ENCODE measurements at regions not wholly inside any gene's neighbourhood (a gene's known extent, or its start where the extent isn't known, plus 50 kb on each side); places are given as distances from the start of the nearest gene placed in this dataset.
"Not testable (repeated sequence)": the region's sequence is repeated elsewhere in the genome, so short reads cannot be mapped to it uniquely, and the experiment has no call there.

DNA sequence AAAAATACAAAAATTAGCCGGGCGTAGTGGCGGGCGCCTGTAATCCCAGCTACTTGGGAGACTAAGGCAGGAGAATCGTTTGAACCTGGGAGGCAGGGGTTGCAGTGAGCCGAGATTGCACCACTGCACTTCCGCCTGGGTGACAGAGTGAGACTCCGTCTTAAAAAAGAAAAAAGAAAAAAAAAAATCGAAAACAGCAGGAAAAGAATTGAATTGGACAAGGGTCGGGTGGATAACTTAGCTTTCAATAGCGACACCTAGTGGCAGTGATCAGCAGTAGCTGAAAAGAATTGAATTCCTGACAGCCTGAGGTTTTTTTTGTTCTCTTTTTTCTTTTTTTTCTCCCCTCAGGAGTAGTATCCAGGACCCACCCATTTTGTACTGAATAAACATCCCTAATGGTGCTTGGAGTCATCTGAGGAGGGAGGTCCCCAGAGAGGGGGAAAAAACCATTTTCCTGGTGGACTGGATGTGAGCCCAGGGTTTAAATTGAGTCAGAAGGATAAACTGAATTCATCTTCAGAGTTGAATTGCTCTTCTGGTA, 55.1 kb downstream of the CYCS start:
- Mint-ChIP-seq H3K27me3 (no peaks in the 10 kb centered on the region), H3K4me3 (no peak overlapping the region), H3K36me3 (no peaks in the 10 kb centered on the region), H3K4me1 (peaks cover 7% of the 10 kb centered on the region), H3K27ac (no peak overlapping the region), H3K9me3 (no peaks in the 10 kb centered on the region)
- peak; percentile 27 for DNase-seq

DNA sequence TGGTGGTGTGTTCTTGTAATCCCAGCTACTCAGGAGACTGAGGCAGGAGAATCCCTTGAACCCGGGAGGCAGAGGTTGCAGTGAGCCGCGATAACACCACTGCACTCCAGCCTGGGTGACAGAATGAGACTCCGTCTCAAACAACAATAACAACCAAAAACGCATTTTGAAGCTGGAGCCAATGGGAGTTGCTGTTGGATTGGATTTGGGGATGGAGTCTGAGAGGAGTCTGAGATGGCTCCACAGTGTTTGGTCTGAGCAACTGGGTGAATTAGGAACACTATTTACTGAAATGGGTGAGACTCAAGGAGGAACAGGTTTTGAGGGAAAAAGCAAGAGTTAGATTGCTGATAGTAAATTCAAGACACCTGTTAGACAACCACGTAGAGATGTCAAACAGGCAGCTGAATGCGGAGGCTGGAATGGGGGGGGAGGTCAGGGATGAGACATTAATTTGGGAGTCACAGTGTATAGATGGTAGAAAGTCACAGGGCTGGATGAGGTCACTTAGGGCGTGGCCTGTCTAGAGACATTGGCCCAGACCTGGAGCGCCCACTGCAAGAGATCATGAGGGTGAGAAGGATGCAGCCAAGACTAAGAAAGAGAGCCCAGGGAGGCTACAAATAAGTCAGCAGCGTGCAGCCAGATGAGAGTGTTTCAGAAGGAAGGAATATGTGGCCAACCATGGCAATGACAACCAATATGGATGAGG, 56.4 kb downstream of the CYCS start:
- Mint-ChIP-seq H3K27ac (no peak overlapping the region), H3K4me1 (peaks cover 5% of the 10 kb centered on the region)

DNA sequence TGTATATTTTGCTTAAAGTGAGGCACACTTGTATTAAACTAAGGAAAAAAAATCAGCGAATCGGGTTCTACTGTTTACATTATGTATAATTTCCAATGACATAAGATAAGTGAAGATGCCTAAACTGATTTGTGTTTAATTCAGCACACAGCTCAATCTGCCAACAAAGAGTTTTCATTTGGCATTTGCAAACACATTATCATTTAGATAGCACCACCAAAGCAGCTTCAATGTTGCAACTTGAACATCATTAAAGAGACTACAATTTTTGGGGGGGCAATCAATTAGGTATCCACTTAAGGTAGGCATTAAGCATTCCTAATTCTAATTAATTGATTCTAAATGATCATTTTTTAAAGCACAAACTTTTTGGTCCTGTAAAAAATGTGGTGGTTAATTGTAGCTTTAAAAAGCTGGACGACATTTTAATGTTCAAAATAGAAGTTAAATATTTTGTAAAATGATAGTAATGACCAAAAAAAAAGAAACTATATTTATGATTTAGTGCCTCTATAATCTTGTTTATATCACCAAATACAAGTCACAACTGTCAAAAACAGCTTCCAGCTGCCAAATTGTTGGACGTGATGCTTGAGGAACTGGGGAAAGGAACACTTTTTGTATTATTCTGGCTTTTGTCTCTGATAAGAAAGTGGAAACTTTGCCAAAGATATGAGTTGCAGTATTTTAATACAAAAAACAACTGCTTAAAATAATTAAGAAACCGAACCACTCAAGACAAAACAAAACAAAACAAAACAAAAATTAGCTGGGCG, 57.1 kb downstream of the CYCS start:
- no peak overlapping the region for H3K27ac Mint-ChIP-seq
- peaks cover under 1% of the 10 kb centered on the region for H3K4me1 Mint-ChIP-seq
- H3K27me3 Mint-ChIP-seq, result no peaks in the 10 kb centered on the region
- H3K4me3 Mint-ChIP-seq, result no peak overlapping the region
- no peak for DNase-seq
- H3K9me3 Mint-ChIP-seq, result no peaks in the 10 kb centered on the region
- H3K36me3 Mint-ChIP-seq, result no peaks in the 10 kb centered on the region

More for the DNA sequence above, 56.4 kb downstream of the CYCS start:
- no peaks in the 10 kb centered on the region for H3K36me3 Mint-ChIP-seq
- H3K27me3 Mint-ChIP-seq, result no peaks in the 10 kb centered on the region
- DNase-seq, result no peak
- no peaks in the 10 kb centered on the region for H3K9me3 Mint-ChIP-seq
- H3K4me3 Mint-ChIP-seq, result no peak overlapping the region

DNA sequence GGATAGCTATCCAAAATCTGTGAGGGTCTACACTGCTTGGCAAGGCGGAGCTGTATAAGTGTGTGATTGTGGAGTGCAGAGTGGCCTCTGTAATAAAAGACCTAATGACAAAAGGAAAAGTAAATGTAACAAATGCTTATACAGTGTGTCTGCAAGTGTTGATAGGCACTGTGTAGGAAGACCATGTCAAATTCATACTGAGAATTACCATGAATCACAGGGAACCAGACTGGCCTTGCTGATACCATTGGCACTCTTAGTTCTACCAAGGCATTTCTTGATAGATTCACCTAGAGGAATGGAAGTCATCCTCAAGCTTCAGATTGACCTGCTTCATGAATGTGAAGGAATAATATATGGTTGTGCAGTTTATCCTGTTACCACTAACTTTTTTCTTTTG, 58.8 kb downstream of the CYCS start:
- no peak overlapping the region for H3K4me3 Mint-ChIP-seq
- no peak for DNase-seq
- H3K9me3 Mint-ChIP-seq, result no peaks in the 10 kb centered on the region
- no peak overlapping the region for H3K27ac Mint-ChIP-seq
- H3K36me3 Mint-ChIP-seq, result no peaks in the 10 kb centered on the region
- H3K27me3 Mint-ChIP-seq, result no peaks in the 10 kb centered on the region
- no peaks in the 10 kb centered on the region for H3K4me1 Mint-ChIP-seq

DNA sequence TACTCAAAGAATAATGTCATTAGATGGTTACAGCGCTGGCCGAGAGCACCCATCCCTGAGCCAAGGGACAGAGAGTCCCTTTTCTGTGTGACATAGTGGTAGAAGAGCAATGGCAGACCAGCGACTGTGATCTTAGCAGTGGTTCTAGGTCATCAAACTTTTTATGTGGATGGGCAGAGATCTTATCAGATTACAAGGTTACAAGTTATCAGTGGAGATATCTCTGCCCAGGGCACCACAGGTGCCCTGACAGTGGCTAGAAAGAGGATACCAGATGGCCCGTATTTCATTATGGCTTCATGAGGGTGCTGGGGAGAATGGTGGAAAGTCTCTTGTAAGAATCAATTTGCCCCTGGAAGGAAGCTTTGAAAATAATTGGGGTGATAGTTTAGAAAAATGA, 62.7 kb downstream of the CYCS start:
- H3K9me3 Mint-ChIP-seq, result no peaks in the 10 kb centered on the region
- H3K36me3 Mint-ChIP-seq, result no peaks in the 10 kb centered on the region
- no peak overlapping the region for H3K4me3 Mint-ChIP-seq
- no peaks in the 10 kb centered on the region for H3K27me3 Mint-ChIP-seq
- no peak overlapping the region for H3K27ac Mint-ChIP-seq
- no peak for DNase-seq
- H3K4me1 Mint-ChIP-seq, result no peaks in the 10 kb centered on the region

DNA sequence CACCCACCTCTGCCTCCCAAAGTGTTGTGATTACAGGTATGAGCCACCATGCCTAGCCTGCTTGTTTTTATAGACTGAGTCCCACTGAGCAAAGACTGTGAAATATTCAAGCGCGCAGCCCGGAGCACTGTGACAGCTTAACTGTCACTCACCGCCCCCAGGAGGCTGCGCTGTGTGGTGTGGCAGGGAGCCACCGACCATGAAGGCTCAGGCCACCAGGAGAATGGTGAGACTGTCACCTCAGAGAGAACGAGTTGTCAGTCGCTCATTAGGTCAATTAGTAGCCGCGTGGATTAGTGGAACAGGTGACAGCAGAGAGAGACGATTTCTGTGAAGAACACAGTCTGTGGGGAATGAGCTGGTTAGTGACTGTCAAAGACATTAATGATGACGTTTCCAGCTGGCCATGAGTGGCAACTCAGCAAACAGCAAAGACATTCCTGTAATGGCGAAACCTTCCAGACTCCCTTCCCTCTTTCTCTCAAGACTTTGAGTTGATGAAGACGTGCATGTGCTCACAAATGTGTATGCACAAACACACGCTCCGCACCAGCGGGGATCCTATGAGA, 64.5 kb downstream of the CYCS start:
- no peak overlapping the region for H3K4me3 Mint-ChIP-seq
- peaks cover 2% of the 10 kb centered on the region for H3K9me3 Mint-ChIP-seq
- H3K27me3 Mint-ChIP-seq, result no peaks in the 10 kb centered on the region
- H3K36me3 Mint-ChIP-seq, result no peaks in the 10 kb centered on the region
- no peaks in the 10 kb centered on the region for H3K4me1 Mint-ChIP-seq
- H3K27ac Mint-ChIP-seq, result no peak overlapping the region
- no peak for DNase-seq

DNA sequence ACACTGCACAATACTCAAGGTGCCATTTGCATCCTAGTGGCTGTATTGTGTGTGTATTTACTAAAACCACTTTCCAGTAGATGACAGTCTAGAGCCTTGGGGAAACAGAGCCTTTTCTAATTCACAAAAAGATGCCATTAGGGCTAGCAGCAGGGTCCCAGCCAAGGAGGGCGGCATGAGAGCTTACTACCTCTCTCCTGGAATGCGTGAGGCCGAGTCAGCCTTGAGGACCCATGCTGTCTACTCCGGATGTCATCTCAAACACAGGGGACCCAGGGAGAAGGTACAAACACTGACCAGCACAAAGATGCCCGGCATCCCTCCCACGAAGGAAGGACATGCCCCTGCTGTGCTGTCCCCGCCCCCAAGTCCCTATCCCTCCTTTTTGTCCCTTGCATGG, 65.5 kb downstream of the CYCS start:
- H3K27me3 Mint-ChIP-seq, result no peaks in the 10 kb centered on the region
- H3K4me1 Mint-ChIP-seq, result no peaks in the 10 kb centered on the region
- DNase-seq, result no peak
- no peaks in the 10 kb centered on the region for H3K36me3 Mint-ChIP-seq
- peaks cover 2% of the 10 kb centered on the region for H3K9me3 Mint-ChIP-seq
- no peak overlapping the region for H3K27ac Mint-ChIP-seq
- no peak overlapping the region for H3K4me3 Mint-ChIP-seq

DNA sequence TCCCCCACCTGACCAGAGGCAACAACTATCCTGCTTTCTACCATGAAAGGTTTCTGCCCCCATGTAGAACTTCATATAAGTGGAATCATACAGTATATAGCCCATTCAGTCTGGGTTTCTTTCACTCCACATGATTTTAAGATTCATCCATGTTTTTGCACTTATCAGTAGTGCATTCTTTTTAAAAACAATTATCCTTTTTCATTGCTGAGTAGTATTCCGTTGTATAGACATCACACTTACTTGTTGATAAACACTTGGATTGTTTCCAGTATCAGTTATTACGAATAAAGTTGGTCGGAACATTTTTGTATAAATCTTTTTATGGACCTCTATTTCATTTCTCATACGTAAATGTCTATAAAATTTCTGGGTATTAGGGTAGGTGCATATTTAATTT, 68.7 kb downstream of the CYCS start:
- no peaks in the 10 kb centered on the region for H3K27me3 Mint-ChIP-seq
- no peak for DNase-seq
- no peaks in the 10 kb centered on the region for H3K4me1 Mint-ChIP-seq
- no peaks in the 10 kb centered on the region for H3K36me3 Mint-ChIP-seq
- H3K4me3 Mint-ChIP-seq, result no peak overlapping the region
- peaks cover 2% of the 10 kb centered on the region for H3K9me3 Mint-ChIP-seq
- H3K27ac Mint-ChIP-seq, result no peak overlapping the region

DNA sequence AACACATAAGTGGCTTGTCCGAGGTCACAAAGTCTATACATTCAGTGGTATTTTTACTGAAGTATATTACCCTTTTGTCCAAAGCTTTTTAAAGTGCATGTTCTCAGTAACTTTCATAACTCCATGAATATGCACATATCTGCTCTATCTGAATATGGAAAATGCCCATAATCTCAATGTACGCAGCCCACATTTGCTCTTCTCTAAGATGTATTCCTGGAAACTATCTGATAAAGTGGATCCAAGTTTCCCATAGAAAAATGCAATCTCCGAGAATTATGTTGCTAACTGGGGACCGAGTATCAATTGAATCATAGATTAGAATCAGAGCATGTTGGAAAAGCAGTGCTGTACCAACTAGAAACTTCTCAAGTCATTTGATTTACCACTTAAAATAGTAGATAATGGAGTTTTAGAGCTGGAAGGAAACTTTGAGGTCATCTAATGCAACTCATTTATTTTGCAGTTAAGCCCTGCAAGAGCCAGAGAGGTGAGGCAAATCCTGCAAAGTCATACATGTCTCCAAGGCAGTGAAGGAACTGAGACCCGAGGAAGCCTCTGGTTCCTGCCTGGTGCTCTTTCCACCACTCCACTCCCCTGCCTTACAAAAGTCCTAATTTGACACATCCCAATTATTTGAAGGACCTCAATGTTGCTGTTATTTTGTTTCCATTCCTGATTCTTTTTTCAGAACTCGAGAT, 69.4 kb downstream of the CYCS start:
- Mint-ChIP-seq H3K27me3 (no peaks in the 10 kb centered on the region), H3K4me3 (no peak overlapping the region), H3K9me3 (peaks cover 2% of the 10 kb centered on the region), H3K27ac (no peak overlapping the region), H3K36me3 (no peaks in the 10 kb centered on the region), H3K4me1 (no peaks in the 10 kb centered on the region)
- no peak for DNase-seq

DNA sequence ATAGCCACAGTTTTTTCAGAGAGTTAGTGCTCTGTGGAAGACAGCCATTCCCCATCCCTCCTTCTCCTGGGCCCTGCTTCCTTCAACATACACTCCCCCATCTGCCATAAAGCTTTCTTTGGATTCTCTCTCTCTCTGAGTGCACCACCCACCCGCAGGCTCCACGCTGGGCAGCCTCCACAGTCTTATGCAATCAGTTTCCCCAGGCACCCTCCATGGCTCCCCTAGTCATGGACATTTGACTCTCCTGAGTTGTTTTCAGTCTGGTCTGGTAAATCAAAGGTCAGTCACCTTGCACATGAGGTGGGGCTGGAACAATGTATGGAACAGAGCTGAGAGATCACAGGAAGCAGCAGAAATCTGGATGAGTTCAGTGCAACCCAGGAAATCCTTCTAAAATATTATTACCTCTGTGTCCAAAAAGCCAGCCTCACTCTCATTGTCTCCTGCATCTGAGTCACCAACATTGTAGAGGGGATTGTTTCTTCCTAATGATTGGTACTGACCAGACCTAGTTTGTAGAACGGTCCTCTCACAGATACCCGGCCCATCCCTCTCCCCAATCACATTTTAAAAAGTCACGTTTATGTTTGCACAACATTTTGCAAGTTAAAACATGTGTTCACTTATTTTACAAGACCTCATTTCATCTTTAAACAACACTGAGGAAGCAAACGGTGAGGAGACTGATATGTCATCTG, 70.1 kb downstream of the CYCS start:
- DNase-seq, result no peak
- no peak overlapping the region for H3K4me3 Mint-ChIP-seq
- no peaks in the 10 kb centered on the region for H3K36me3 Mint-ChIP-seq
- H3K4me1 Mint-ChIP-seq, result no peaks in the 10 kb centered on the region
- no peak overlapping the region for H3K27ac Mint-ChIP-seq
- H3K27me3 Mint-ChIP-seq, result no peaks in the 10 kb centered on the region
- peaks cover 2% of the 10 kb centered on the region for H3K9me3 Mint-ChIP-seq

DNA sequence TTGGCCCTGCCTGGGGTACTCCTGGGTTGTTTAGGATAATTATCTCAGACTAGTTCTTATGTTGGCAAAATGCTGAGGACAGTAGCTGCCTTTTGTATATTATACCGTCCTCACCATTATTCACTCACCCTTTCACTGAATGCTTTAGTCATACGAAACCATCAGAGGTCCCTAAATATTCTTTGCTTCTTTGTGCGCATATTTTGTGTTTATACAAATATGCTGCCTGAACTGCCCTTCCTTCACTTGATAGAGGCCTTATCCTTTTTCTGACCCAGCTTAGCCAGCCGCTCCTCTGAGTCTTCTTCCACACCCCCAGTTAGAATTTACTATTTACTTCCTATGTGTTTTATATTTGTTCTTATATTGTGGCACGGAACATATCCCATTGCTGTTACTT, 70.2 kb upstream of the OSBPL3 start:
- H3K27me3 Mint-ChIP-seq, result no peaks in the 10 kb centered on the region
- H3K9me3 Mint-ChIP-seq, result no peaks in the 10 kb centered on the region
- no peak overlapping the region for H3K4me3 Mint-ChIP-seq
- DNase-seq, result no peak
- H3K27ac Mint-ChIP-seq, result no peak overlapping the region
- H3K4me1 Mint-ChIP-seq, result no peaks in the 10 kb centered on the region
- no peaks in the 10 kb centered on the region for H3K36me3 Mint-ChIP-seq

DNA sequence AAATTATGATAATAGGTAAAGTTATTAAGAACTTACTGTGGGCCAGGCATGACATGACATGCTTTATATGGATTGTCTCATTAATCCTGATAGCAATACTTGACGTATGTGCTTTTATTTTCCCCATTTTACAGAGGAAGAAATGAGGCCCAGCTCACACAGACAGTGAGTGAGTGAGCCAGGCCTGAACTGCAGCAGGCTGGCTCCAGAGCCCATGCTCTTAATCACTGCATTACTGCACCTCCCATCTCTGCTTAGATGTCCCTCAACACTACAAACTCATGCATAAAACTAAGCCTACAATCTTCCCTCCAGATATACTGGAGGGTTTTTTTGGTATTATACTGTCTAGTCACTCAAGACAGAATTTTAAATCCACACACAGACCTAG, 68.5 kb upstream of the OSBPL3 start:
- Mint-ChIP-seq H3K4me3 (no peak overlapping the region), H3K9me3 (no peaks in the 10 kb centered on the region), H3K27me3 (no peaks in the 10 kb centered on the region), H3K36me3 (no peaks in the 10 kb centered on the region), H3K27ac (no peak overlapping the region), H3K4me1 (no peaks in the 10 kb centered on the region)
- DNase-seq, result no peak

DNA sequence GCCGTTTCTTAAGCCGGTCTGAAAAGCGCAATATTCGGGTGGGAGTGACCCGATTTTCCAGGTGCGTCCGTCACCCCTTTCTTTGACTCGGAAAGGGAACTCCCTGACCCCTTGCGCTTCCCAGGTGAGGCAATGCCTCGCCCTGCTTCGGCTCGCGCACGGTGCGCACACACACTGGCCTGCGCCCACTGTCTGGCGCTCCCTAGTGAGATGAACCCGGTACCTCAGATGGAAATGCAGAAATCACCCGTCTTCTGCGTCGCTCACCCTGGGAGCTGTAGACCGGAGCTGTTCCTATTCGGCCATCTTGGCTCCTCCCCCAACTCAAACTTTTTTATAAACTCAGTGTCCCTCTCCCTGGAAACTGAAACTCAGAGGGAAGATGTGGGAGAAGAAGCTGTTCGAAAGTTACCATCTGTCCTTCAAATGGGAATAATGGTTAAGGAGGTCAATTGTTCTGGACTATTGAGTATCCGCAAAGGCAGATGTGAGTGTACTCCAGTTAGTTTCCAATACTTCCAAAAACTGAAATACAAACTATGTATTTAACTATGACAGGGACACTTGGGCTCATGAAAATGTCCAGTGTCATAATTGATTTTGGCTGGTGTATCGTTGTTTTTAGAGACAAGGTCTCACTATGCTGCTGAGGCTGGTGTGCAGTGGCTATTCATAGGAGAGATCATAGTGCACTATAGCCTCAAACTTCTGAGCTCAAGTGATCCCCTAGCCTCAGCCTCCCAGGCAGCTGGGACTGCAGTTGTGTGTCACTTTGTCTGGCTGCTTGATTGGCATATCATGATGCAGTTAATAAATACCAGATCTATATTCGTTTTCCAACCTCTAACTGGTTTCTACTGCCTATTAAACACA, 67.8 kb upstream of the OSBPL3 start:
- not testable (repeated sequence) for H3K27ac Mint-ChIP-seq, H3K36me3 Mint-ChIP-seq, H3K4me3 Mint-ChIP-seq

DNA sequence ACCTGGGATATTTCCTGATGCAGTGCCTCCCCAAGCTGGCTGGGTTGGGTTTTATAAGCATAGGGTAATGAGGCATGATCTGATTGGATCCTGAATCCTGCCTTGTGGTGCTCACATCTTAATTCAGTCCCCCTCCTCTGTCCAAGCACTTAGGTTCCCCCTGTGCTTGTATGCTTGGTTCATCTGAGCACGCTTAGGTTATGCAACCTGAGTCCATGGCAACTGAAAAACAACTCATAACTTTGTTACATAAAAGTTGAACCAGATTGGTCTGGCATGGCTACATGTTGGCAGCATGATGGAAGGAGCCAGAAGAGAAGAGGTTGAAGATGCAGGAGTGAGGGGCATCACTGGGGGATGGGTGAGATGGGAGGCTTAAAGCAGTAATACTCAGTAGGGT, 57.3 kb upstream of the OSBPL3 start:
- Mint-ChIP-seq H3K27ac (no peak overlapping the region), H3K36me3 (no peaks in the 10 kb centered on the region), H3K4me3 (no peak overlapping the region)

More for the DNA sequence above, 67.8 kb upstream of the OSBPL3 start:
- H3K27me3 Mint-ChIP-seq, H3K4me1 Mint-ChIP-seq, H3K9me3 Mint-ChIP-seq, DNase-seq: not testable (repeated sequence)

More for the DNA sequence above, 57.3 kb upstream of the OSBPL3 start:
- DNase-seq, result no peak
- Mint-ChIP-seq H3K27me3 (no peaks in the 10 kb centered on the region), H3K9me3 (peaks cover 3% of the 10 kb centered on the region), H3K4me1 (no peaks in the 10 kb centered on the region)
